ENCODE measurements at regions not wholly inside any gene's neighbourhood (a gene's known extent, or its start where the extent isn't known, plus 50 kb on each side); places are given as distances from the start of the nearest gene placed in this dataset.

DNA sequence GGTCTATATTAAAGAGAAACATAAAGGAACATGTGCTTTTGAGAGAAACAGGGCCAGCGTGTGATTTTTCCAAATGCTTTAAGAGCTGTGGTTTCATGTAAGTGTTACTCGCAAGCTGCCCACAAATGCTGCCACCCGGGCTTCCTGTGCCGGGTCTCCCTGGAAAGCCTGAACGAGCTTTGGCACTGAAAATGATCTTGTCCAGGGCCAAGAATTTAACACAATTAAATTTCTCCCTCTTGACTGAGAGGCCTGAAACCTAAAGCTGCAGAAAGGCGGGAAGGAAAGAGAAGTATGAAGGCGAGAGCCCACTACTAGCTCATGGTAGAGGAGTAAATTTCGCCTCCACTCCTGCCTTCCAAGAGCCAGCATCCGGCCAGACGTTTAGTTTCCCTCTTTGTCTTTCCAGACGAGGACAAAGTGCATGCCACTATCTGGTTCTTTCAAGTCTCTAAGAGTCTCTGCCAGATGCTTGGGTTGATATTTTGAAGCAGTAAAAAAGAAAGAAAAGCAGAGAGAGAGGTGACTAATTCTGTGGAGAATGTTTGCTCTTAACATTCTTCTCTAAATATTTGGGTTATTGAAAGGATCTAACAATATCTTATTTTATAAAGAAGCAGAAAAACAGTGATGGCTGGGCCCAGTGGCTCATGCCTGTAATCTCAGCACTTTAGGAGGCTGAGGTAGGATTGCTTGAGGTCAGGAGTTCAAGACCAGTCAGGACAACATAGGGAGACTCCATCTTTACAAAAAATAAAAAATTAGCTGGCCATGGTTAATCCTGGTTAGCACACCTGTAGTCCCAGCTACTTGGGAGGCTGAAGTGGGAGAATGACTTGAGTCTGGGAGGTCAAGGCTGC, 100.0 kb upstream of the HNRNPU start:
- H3K27ac ChIP-seq (ENCODE audit: low read depth, low read length) = peak overlapping the region; percentile 17
- 10 to 16% (median 11%) methylated on average over 11 of the region's 11 CpGs for WGBS, 3 donors

DNA sequence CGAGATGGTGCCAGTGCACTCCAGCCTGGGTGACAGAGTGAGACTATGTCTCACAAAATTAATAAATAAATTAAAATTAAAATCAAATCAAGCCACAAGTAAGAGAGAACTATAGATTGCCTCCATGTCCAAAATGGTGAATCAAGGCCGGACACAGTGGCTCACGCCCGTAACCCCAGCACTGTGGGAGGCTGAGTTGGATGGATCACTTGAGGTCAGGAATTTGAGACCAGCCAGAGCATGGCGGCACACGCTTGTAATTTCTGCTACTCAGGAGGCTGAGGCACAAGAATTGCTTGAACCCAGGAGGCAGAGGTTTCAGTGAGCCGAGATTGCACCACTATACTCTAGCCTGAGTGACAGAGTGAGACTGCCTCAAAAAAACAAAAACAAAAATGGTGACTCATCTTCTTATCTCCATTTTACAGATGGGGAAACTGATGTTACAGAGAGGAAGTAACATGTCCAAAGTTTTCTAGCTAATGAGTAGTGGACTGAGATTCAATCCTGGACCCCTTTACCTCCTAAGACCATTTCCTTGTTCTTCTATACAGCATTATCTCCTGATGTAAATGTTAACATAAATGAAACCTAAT, 99.0 kb upstream of the HNRNPU start:
- 94 to 98% (median 97%) methylated on average over 7 of the region's 7 CpGs for WGBS, 3 donors
- no peak overlapping the region for H3K27ac ChIP-seq (ENCODE audit: low read depth, low read length)

DNA sequence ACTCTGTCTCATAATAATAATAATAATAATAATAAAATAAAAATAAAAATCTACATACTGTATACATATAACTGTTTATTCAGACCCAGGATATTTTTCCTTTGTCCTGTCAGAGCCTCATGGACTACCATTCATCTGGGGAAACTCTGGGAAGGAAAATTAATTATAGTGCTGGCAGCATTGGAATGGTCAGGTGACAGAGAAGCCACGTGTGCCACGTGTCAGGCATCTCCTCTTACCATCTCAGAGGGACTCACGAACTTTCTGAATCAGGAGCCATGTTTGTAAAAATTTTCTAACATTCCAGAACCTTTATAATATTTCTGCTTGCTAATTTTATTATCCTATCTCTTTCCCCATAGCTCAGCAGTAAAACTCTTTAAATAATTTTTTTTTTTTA, 97.8 kb upstream of the HNRNPU start:
- 30 to 39% (median 35%) methylated on average over 3 of the region's 3 CpGs for WGBS, 3 donors
- no peak overlapping the region for H3K27ac ChIP-seq (ENCODE audit: low read depth, low read length)

DNA sequence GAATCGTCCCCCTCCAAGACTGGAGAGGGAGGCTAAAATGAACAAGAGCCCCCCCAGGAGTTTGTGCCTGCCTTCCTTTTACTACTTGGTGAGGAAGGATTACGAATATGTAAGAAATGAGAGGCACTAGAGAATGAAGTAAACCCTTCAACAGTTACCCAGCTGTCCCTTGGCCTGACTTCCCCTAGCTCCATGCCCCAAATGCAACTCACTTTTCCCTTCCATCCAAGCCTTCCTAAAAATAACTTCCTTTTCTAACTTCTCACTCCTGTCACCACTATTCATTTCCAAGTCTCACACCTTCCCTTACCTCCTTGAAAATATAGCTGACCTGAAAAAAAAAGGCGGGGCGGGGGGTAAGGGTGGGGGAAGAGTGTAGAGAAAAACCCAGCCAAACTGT, 96.6 kb upstream of the HNRNPU start:
- WGBS, 3 donors = 78 to 87% (median 85%) methylated on average over 4 of the region's 4 CpGs
- H3K27ac ChIP-seq (ENCODE audit: low read depth, low read length) = no peak overlapping the region

DNA sequence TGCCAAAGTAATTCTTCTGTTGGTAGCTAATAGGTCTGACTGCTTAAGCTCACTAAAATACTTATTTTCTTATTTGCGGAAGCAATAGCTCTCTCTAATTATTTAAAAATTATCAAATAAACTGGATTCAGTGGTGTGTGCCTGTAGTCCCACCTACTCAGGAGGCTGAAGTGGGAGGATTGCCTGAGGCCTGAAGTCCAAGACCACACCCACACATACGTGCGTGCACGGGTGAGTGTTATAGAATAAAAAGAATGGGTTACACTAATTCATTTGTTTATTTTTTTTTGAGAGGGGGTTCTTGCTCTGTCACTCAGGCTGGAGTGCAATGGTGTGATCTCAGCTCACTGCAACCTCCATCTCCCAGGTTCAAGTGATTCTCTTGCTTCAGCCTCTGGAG, 94.2 kb upstream of the HNRNPU start:
- no peak overlapping the region for H3K27ac ChIP-seq (ENCODE audit: low read depth, low read length)
- WGBS, 3 donors = 95 to 98% (median 96%) methylated on average over 4 of the region's 4 CpGs

DNA sequence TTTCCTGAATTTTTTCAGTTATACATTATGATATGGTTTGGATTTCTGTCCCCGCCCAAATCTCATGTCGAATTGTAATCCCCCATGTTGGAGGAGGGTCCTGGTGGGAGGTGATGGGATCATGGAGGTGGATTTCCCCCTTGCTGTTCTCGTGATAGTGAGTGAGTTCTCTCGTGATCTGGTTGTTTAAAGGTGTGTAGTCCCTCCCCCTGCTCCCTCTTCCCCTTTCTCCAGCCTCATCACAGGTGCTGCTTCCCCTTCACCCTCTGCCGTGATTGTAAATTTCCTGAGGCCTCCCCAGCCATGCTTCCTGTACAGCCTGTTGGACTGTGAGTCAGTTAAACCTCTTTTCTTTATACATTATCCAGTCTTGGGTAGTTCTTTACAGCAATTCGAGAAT, 93.2 kb upstream of the HNRNPU start:
- no peak overlapping the region for H3K27ac ChIP-seq (ENCODE audit: low read depth, low read length)
- WGBS, 3 donors = 49 to 80% (median 64%) methylated on average over 6 of the region's 6 CpGs

DNA sequence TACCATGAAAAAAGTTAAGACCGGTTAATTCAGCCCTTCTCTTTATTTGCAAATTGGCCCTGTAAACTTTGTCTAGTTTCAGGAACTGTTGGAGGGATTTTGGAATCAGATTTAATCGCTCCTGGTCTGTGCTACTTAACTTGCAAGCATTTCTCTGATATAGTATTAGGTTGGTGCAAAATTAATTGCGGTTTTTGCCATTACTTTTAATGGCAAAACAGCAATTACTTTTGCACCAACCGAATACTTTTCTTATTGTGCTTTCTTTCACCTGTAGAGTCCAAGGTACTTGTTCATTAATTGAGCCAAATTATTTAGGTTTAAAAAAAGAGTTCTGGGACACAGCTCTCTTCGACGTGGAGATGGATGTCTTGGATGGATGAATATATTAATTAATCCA, 92.8 kb upstream of the HNRNPU start:
- 89 to 95% (median 91%) methylated on average over 6 of the region's 6 CpGs for WGBS, 3 donors
- H3K27ac ChIP-seq (ENCODE audit: low read depth, low read length) = no peak overlapping the region

DNA sequence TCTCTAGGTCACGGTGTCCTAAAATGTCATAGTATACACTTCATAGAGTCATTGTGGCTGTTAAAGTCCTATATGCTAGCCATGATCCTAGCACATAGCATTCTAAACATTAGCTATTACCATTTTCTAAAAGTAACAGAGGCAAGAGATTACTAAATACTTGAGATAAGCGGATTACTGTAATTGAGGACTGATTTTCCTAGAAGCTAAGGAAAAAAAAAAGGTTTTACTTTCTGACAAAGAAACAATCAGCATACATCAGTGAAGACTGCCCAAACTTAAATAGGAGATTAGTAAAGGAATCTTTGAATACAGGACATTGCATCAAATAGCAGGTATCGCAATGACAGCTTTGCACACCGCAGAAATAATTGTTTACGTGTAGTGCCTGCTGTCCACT, 91.3 kb upstream of the HNRNPU start:
- 73 to 97% (median 84%) methylated on average over 5 of the region's 5 CpGs for WGBS, 3 donors

DNA sequence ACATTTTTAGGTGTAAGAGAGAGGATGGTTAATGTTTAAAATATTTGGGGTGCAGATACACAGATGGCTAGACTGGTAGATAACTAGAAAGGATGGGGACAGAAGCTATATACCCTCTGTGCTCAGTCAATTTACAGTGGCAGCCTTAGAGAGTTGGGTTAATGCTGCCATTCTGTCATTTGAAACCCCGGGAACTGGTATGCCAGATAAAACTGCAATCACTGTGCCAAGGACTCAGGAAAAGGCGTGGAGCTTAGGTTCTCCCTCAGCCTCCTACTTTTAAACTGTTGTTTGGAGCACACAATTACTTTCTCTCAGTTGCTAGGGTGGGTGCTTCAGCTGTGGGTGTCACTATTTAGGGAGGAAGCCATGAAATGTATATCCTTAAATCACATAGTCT, 90.0 kb upstream of the HNRNPU start:
- no peak overlapping the region for H3K27ac ChIP-seq (ENCODE audit: low read depth, low read length)
- 28 to 64% (median 63%) methylated on average over 2 of the region's 2 CpGs for WGBS, 3 donors

More for the DNA sequence above, 91.3 kb upstream of the HNRNPU start:
- H3K27ac ChIP-seq (ENCODE audit: low read depth, low read length) = no peak overlapping the region

DNA sequence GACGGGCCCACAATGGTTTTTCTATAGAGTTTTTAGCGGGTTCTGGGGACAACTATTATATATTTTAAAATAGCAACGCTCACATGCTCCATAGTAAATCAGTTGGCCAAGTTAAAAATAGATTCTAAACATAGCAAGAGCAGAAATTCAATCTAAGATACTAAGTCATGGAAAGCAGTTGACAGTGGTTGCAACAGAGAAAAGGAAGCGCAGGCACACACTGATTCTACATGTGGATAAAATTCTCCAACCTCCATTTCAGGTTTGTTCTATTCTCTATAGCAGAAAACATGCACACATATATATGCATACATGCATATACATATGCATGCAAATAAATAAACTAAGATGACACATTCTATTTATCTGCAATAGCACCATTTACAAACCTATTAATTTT, 89.6 kb upstream of the HNRNPU start:
- WGBS, 3 donors = 68 to 87% (median 77%) methylated on average over 4 of the region's 4 CpGs
- no peak overlapping the region for H3K27ac ChIP-seq (ENCODE audit: low read depth, low read length)

DNA sequence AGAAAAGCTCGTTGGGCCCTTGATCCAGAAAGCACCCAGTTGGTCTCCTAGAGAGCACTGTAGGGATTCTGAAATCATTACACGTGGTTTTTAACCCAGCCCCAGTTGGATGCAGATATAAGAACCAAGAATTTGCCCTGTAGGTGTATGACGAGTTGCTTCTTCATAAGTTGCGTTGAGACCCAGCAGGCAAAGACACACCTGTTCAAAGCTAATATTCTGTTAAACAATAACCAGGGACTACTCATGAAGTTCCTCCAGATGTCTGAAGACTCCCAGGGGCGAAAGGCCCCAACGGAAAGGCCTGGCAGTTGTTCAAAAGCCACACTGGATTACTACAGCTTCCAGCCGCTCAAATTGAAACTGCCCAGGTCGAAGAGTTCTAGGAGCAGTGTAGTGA, 88.6 kb upstream of the HNRNPU start:
- H3K27ac ChIP-seq (ENCODE audit: low read depth, low read length) = no peak overlapping the region
- 28 to 49% (median 33%) methylated on average over 8 of the region's 8 CpGs for WGBS, 3 donors

DNA sequence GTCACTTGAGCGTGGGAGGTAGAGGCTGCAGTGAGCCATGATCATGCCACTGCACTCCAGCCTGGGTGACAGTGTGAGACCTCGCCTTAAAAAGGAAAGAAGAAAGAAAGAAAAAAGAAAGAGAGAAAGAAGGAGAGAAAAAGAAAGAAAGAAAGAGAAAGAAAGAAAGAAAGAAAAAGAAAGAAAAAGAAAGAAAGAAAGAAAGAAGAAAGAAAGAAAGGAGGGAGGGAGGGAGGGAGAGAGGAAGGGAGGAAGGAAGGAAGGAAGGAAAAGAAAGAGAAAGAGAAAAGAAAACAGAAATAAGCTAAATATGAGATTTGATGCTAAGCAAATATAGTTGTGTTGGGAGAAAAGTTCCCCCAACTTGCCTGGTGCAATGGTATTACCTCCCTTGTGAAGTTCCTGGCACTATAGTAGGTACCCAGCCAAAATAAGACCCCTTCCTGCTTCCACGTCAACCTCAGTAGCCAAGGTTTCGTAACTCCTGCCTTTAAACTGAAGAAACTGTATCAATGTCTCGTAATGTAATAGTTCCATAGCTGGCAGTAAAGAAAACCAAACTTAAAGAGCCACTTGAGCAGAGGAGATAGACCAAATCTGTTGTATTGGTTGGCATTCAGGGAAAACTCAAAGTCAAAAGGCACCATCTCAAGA, 88.1 kb upstream of the HNRNPU start:
- no peak overlapping the region for H3K27ac ChIP-seq (ENCODE audit: low read depth, low read length)
- WGBS, 3 donors = 72 to 91% (median 79%) methylated on average over 5 of the region's 5 CpGs

DNA sequence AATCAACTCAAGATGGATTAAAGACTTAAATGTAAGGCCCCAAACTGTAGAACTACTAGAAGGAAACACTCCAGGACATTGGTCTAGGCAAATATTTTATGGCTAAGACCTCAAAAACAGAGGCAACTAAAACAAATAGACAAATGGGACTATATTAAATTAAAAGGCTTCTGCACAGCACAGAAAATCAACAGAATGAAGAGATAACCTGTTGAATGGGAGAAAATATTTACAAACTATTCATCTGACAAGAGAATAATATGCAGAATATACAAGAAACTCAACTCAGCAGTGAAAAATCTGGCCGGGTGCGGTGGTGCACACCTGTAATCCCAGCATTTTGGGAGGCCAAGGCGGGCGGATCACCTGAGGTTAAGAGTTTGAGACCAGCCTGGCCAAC, 84.1 kb upstream of the HNRNPU start:
- WGBS, 3 donors = 96 to 98% (median 97%) methylated on average over 4 of the region's 4 CpGs

DNA sequence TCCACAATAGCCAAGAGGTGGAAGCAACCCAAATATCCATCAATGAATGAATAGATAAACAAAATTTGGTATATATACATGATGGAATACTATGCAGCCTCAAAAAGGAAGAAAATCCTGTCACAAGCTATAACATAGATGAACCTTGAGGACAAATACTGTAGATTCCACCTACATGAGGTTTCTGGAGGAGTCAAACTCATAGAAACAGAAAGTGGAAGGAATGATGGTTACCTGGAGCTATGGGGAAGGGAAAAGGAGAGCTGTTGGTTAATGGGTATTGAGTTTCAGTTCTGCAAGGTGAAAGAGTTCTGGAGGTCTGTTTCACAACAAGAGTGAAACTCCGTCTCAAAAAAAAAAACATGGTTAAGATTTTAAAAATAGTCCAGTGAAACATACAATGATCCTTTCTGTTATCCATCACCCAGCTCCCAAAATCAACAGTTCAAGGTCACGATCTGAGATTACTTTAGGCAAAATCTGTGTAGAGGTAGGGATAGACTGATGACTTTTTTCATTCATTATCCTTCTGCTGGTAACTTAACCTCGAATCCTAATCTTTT, 80.8 kb upstream of the HNRNPU start:
- no peak overlapping the region for H3K27ac ChIP-seq (ENCODE audit: low read depth, low read length)
- WGBS, 3 donors = 69 to 85% (median 70%) methylated on average over 3 of the region's 3 CpGs

More for the DNA sequence above, 84.1 kb upstream of the HNRNPU start:
- no peak overlapping the region for H3K27ac ChIP-seq (ENCODE audit: low read depth, low read length)

DNA sequence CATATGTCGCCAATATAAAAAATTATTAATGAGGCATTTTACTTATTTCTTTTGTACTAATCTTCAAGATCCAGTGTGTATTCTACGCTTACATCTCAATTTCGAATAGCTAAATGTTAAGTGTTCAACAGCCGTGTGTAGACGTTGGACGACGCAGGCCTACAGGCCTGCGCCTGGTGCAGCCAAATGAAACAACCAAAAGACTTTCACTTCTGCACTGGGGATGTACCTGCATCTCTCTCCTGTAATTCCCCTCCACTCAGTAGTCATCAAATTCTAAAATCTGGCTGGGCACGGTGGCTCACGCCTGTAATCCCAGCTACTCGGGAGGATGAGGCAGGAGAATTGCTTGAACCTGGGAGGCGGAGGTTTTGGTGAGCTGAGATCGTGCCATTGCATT, 76.8 kb upstream of the HNRNPU start:
- 93 to 98% (median 96%) methylated on average over 11 to 13 of the region's 13 CpGs for WGBS, 3 donors

DNA sequence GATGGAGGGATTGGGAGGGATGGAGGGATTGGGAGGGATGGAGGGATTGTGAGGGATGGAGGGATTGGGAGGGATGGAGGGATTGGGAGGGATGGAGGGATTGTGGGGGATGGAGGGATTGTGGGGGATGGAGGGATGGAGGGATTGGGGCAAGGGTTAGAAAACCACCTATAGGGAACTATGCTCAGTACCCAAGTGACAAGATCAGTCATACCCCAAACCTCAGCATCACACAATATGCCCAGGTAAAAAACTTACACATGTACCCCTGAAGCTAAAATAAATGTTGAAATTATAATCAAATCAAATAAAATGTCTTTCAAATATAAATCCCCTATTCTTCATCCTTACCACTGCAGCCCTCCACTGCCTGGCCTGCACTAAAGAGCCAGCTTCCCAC, 72.8 kb upstream of the HNRNPU start:
- H3K27ac ChIP-seq (ENCODE audit: low read depth, low read length) = no peak overlapping the region

More for the DNA sequence above, 76.8 kb upstream of the HNRNPU start:
- H3K27ac ChIP-seq (ENCODE audit: low read depth, low read length) = no peak overlapping the region

DNA sequence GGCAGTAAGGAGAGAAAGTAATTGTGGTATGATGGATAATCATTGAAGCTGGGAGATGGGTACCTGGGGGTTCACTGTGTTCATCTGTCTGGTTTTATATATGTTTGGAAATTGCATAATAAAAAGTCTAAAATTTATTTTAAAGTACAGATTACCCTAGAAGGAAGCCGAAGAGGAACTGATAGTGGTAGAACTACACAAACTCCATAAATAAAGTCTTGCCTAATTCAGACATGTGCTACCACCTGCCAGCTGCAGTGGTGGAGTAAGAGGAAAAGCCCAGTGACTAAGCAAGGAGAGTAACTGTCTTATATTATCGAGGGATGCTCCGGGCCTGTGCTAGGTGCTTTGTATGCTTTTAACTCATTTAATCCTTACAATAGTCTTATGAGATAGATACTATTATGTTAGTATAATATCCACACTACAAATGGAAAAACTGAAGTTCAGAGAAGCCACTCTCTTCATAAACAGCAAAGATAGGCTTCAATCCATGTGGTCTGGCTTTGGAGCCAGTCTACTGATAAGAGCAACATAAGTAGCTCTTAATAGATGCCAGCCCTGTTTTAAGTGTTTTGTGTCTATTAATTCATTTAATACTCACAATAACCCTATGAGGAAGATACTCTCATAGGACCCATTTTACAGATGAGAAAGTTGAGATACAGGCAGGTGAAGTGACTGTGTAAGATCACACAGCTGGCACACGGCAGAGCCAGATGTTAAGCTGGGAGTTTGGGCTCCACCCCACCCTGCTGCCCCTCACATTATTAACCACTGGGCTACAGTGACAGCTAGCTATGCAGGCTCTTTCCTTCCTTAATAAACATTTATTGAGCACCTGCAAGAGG, 56.8 kb upstream of the HNRNPU start:
- no peak overlapping the region for H3K27ac ChIP-seq (ENCODE audit: low read depth, low read length)
- WGBS, 3 donors = 46 to 73% (median 55%) methylated on average over 4 of the region's 4 CpGs

All from adipose tissue (tissue), 3 donors.